Hepatocyte (in vitro differentiated cells): ENCODE measurements at regions not wholly inside any gene's neighbourhood (a gene's known extent, or its start where the extent isn't known, plus 50 kb on each side); places are given as distances from the start of the nearest gene placed in this dataset.

Experiments used
- EZH2 ChIP-seq: fragments of 200-600 bp; sonication (generic); IDR thresholded peaks from 2 replicates; pipeline ENCODE4 v1.6.1; 2016; ENCODE audit warnings: antibody characterized with exemption, mild to moderate bottlenecking, borderline replicate concordance
- TF ChIP-seq, protein P1 (sequence below): fragments of 200-600 bp; sonication (generic); IDR thresholded peaks from 2 replicates; pipeline ENCODE4 v1.5.1; 2016; ENCODE audit warnings: antibody characterized with exemption, mild to moderate bottlenecking; ENCODE audit not compliant: poor library complexity

DNA sequence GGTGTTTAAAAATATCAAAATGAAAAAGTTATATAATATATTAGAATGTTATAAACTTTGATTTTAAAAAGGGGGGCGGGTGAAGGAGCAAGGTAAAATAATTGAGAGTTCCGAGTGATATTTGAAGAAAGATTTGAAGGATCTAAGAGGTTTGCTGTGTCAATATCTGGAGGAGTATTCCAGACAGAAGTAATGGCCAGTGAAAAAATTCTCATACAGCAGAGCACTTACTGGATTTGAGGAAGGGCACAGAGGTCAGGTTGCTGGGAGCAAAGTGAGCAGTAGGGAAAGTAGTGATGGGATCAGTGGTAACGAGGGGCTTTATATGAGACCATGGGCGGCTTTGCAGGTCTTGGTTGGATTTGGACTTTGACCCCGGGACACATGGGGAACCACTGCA is 531.5 kb downstream of the ADCYAP1 start:
- TF ChIP-seq, protein P1, sequence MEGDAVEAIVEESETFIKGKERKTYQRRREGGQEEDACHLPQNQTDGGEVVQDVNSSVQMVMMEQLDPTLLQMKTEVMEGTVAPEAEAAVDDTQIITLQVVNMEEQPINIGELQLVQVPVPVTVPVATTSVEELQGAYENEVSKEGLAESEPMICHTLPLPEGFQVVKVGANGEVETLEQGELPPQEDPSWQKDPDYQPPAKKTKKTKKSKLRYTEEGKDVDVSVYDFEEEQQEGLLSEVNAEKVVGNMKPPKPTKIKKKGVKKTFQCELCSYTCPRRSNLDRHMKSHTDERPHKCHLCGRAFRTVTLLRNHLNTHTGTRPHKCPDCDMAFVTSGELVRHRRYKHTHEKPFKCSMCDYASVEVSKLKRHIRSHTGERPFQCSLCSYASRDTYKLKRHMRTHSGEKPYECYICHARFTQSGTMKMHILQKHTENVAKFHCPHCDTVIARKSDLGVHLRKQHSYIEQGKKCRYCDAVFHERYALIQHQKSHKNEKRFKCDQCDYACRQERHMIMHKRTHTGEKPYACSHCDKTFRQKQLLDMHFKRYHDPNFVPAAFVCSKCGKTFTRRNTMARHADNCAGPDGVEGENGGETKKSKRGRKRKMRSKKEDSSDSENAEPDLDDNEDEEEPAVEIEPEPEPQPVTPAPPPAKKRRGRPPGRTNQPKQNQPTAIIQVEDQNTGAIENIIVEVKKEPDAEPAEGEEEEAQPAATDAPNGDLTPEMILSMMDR = no peak
- TF ChIP-seq EZH2 = no peak
